ENCODE measurements at regions not wholly inside any gene's neighbourhood (a gene's known extent, or its start where the extent isn't known, plus 50 kb on each side); places are given as distances from the start of the nearest gene placed in this dataset.

DNA sequence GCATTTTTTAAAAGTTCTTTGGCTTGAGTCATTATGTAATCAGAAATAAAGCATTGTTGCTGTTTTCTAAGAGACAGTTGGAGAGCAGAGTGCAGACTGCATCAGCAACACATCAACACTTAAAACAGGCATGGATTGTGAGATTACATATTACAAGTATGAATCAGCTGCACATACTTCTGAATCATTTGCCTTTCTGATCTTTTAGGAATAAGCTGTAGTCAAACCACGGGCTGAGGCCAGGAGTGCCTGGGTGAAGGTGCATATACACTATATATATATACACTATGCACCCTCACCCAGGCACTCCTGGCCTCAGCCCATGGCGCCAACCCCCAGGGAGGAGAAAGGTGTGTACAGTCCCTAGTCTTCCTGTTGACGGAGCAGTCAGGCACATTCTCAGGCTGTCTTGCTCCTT, 52.4 kb upstream of the DLX6 start:
- Histone ChIP-seq H3K9me3 (no peaks in the 10 kb centered on the region), H3K4me3 (no peak overlapping the region), H3K36me3 (no peaks in the 10 kb centered on the region), H3K27ac (no peak overlapping the region), H3K27me3 (no peaks in the 10 kb centered on the region), H3K4me1 (no peaks in the 10 kb centered on the region)
- TF ChIP-seq, protein P1, sequence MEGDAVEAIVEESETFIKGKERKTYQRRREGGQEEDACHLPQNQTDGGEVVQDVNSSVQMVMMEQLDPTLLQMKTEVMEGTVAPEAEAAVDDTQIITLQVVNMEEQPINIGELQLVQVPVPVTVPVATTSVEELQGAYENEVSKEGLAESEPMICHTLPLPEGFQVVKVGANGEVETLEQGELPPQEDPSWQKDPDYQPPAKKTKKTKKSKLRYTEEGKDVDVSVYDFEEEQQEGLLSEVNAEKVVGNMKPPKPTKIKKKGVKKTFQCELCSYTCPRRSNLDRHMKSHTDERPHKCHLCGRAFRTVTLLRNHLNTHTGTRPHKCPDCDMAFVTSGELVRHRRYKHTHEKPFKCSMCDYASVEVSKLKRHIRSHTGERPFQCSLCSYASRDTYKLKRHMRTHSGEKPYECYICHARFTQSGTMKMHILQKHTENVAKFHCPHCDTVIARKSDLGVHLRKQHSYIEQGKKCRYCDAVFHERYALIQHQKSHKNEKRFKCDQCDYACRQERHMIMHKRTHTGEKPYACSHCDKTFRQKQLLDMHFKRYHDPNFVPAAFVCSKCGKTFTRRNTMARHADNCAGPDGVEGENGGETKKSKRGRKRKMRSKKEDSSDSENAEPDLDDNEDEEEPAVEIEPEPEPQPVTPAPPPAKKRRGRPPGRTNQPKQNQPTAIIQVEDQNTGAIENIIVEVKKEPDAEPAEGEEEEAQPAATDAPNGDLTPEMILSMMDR (IDR thresholded peaks at IDR 0.05), result no peak
- no peak for DNase-seq (ENCODE audit: low spot score)

DNA sequence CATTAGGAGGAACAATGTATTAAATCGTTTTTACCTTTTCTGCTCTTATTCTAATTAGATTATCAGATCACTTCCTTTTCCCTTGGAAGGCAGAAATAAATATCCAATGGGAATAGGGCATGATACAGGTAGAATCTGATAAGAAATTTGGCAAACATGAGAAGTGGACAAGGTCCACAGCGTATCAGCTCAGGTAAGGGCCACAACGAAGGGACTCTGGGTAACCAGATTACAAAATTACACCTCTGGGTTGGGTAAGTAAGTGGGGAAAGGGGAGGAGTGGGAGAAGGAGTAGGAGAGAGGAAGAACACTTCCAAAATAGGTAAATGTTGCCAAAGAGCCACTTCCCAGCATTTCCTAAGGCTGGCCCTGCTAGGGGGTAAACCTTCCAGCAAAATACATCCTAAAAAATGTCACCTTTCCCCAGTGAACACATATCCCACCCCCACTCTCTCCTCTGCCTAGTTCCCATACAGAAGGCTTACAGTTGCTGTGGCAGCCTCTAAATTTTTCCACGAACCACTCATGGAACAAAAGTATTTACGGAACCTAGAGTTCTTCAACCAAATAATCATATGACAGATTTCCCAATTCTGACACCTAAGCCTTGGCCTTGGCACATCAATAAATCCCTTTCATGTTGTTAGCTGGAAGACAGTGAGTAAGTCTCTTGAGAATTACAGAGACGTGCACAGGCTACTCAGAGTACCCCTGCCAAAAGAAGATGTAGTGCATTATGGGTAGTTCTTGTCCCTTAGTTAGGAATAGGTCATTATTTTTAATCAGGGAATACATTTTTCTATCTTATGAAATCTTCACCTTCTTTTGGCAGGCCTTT, 51.5 kb upstream of the DLX6 start:
- Histone ChIP-seq H3K27ac (no peak overlapping the region), H3K36me3 (no peaks in the 10 kb centered on the region), H3K4me3 (no peak overlapping the region), H3K4me1 (no peaks in the 10 kb centered on the region), H3K9me3 (no peaks in the 10 kb centered on the region), H3K27me3 (no peaks in the 10 kb centered on the region)
- DNase-seq (ENCODE audit: low spot score), result no peak
- TF ChIP-seq, protein P1 (IDR thresholded peaks at IDR 0.05), result no peak

Measured in right atrium auricular region (tissue), 2 donors.